Right lobe of liver (tissue), 4 donors: ENCODE measurements at regions not wholly inside any gene's neighbourhood (a gene's known extent, or its start where the extent isn't known, plus 50 kb on each side); places are given as distances from the start of the nearest gene placed in this dataset.

Experiments
- CTCF ChIP-seq, 4 donors: fragments of 200-600 bp in 3 of 4; fragments of 450-650 bp in 1 of 4; IDR thresholded peaks; one replicate each; pipeline versions ENCODE4 v1.5.1 to v1.8.0; 2016 to 2022; ENCODE audit warnings: antibody characterized with exemption in 4 of 4, mild to moderate bottlenecking in 2 of 4
- POLR2A ChIP-seq: fragments of 450-650 bp; IDR thresholded peaks from one replicate; pipeline ENCODE4 v1.6.1; 2017; ENCODE audit warnings: antibody characterized with exemption, mild to moderate bottlenecking
- donor health status: DM: no; HTN: no; CAD: no.
- donor health status: DM: no; HTN: no; CAD: no.
- donor health status: DM: no; HTN: yes; CAD: no.

- TF ChIP-seq CTCF (IDR thresholded peaks at IDR 0.05) = no peak
- TF ChIP-seq POLR2A = no peak
Observed at GRCh38 chr1:221908573-221908972, 166.7 kb upstream of the DUSP10 start.
